ENCODE measurements at regions not wholly inside any gene's neighbourhood (a gene's known extent, or its start where the extent isn't known, plus 50 kb on each side); places are given as distances from the start of the nearest gene placed in this dataset.

GRCh38 chr10:78371136-78371535 lies 337.5 kb downstream of the RPS24 start:
- H3K27me3 ChIP-seq = no peaks in the 10 kb centered on the region
- DNase-seq = no peak
- no peak overlapping the region for H3K4me3 ChIP-seq
- TF ChIP-seq CTCF (IDR thresholded peaks at IDR 0.05) (no peak), POLR2A (IDR thresholded peaks at IDR 0.05) (no peak)
- H3K36me3 ChIP-seq (replicated peaks in 1 of 2) = no peaks in the 10 kb centered on the region
- 60 to 65% (median 64%) methylated on average over 4 of the region's 4 CpGs for WGBS, 4 donors
- H3K27ac ChIP-seq = no peak overlapping the region
- intact Hi-C loops (cut with DNase I) = no loop called here
- no peaks in the 10 kb centered on the region for H3K9me3 ChIP-seq (replicated peaks in 1 of 3)
- H3K4me1 ChIP-seq (replicated peaks in 1 of 2) = no peaks in the 10 kb centered on the region

- 87 to 95% (median 93%) methylated on average over 6 of the region's 6 CpGs for WGBS, 4 donors
These were observed 339.1 kb downstream of the RPS24 start for GRCh38 chr10:78372806-78373205.

GRCh38 chr10:78374331-78375028 lies 340.8 kb downstream of the RPS24 start:
- WGBS, 4 donors = 86 to 95% (median 91%) methylated on average over 4 to 9 of the region's 9 CpGs
- Histone ChIP-seq H3K4me3 (no peak overlapping the region), H3K27ac (no peak overlapping the region), H3K36me3 (replicated peaks in 1 of 2) (no peaks in the 10 kb centered on the region), H3K27me3 (no peaks in the 10 kb centered on the region), H3K9me3 (replicated peaks in 1 of 3) (no peaks in the 10 kb centered on the region), H3K4me1 (replicated peaks in 1 of 2) (no peaks in the 10 kb centered on the region)
- TF ChIP-seq POLR2A (IDR thresholded peaks at IDR 0.05) (no peak), CTCF (IDR thresholded peaks at IDR 0.05) (no peak)
- intact Hi-C loops (cut with DNase I) = no loop called here
- no peak for DNase-seq

More at GRCh38 chr10:78372806-78373205, 339.1 kb downstream of the RPS24 start:
- Histone ChIP-seq H3K27me3 (no peaks in the 10 kb centered on the region), H3K36me3 (replicated peaks in 1 of 2) (no peaks in the 10 kb centered on the region), H3K27ac (no peak overlapping the region), H3K4me1 (replicated peaks in 1 of 2) (no peaks in the 10 kb centered on the region), H3K9me3 (replicated peaks in 1 of 3) (no peaks in the 10 kb centered on the region), H3K4me3 (no peak overlapping the region)
- no peak for DNase-seq
- intact Hi-C loops (cut with DNase I) = no loop called here
- TF ChIP-seq POLR2A (IDR thresholded peaks at IDR 0.05) (no peak), CTCF (IDR thresholded peaks at IDR 0.05) (no peak)

- DNase-seq = peak in 1 of 7 donors; percentile 85
- no peak overlapping the region for H3K27ac ChIP-seq
- WGBS, 4 donors = 76 to 86% (median 82%) methylated on average over 16 to 17 of the region's 17 CpGs
- H3K27me3 ChIP-seq = no peaks in the 10 kb centered on the region
- TF ChIP-seq POLR2A (IDR thresholded peaks at IDR 0.05) = no peak
- no peaks in the 10 kb centered on the region for H3K36me3 ChIP-seq (replicated peaks in 1 of 2)
- no peak overlapping the region for H3K4me3 ChIP-seq
- no peaks in the 10 kb centered on the region for H3K4me1 ChIP-seq (replicated peaks in 1 of 2)
- intact Hi-C loops (cut with DNase I) = no loop called here
- H3K9me3 ChIP-seq (replicated peaks in 1 of 3) = no peaks in the 10 kb centered on the region
These were observed 342.5 kb downstream of the RPS24 start for GRCh38 chr10:78375854-78376785.
